ENCODE measurements at regions not wholly inside any gene's neighbourhood (a gene's known extent, or its start where the extent isn't known, plus 50 kb on each side); places are given as distances from the start of the nearest gene placed in this dataset.
"Not testable (repeated sequence)": the region's sequence is repeated elsewhere in the genome, so short reads cannot be mapped to it uniquely, and the experiment has no call there.

- H3K9me3 ChIP-seq (ENCODE audit: control insufficient read depth, insufficient read depth, low read length), result no peaks in the 10 kb centered on the region
- Mint-ChIP-seq H3K4me3 (no peak overlapping the region), H3K27ac (no peak overlapping the region), H3K27me3 (ENCODE audit: low read depth in 2 of 2) (peaks cover 21 to 26% of the 10 kb centered on the region in 2 donors), H3K9me3 (no peaks in the 10 kb centered on the region), H3K36me3 (no peaks in the 10 kb centered on the region), H3K4me1 (peaks cover 17 to 28% of the 10 kb centered on the region in 2 donors)
- peaks cover 24% of the 10 kb centered on the region for H3K4me1 ChIP-seq (ENCODE audit: control insufficient read depth, insufficient read depth, low read length)
- no peaks in the 10 kb centered on the region for H3K27me3 ChIP-seq (ENCODE audit: control insufficient read depth, insufficient read depth, low read length)
- H3K36me3 ChIP-seq (ENCODE audit: control insufficient read depth, insufficient read depth, low read length), result no peaks in the 10 kb centered on the region
- no peak overlapping the region for H3K27ac ChIP-seq (ENCODE audit: low read length)
- no peak for TF ChIP-seq CTCF (IDR thresholded peaks at IDR 0.05)
- 72% methylated on average over 10 of the region's 10 CpGs for WGBS (ENCODE audit: insufficient coverage)
- no peak for ATAC-seq
- intact Hi-C loops (cut with micrococcal nuclease), result no loop called here
- DNase-seq, result peak in 1 of 2 donors; percentile 3
- no peak overlapping the region for H3K4me3 ChIP-seq (ENCODE audit: low read length)
These were observed 224.3 kb downstream of the ERMARD start for GRCh38 chr6:169975701-169976100.

- TF ChIP-seq CTCF (IDR thresholded peaks at IDR 0.05), result no peak
- no peak overlapping the region for H3K27ac ChIP-seq (ENCODE audit: low read length)
- H3K27me3 ChIP-seq (ENCODE audit: control insufficient read depth, insufficient read depth, low read length), result no peaks in the 10 kb centered on the region
- Mint-ChIP-seq H3K9me3 (no peaks in the 10 kb centered on the region), H3K36me3 (no peaks in the 10 kb centered on the region), H3K27me3 (ENCODE audit: low read depth in 2 of 2) (peaks cover 18 to 22% of the 10 kb centered on the region in 2 donors), H3K4me1 (peaks cover 17 to 28% of the 10 kb centered on the region in 2 donors), H3K27ac (no peak overlapping the region), H3K4me3 (no peak overlapping the region)
- ATAC-seq, result no peak
- intact Hi-C loops (cut with micrococcal nuclease), result no loop called here
- no peak overlapping the region for H3K4me3 ChIP-seq (ENCODE audit: low read length)
- no peaks in the 10 kb centered on the region for H3K9me3 ChIP-seq (ENCODE audit: control insufficient read depth, insufficient read depth, low read length)
- no peaks in the 10 kb centered on the region for H3K36me3 ChIP-seq (ENCODE audit: control insufficient read depth, insufficient read depth, low read length)
- H3K4me1 ChIP-seq (ENCODE audit: control insufficient read depth, insufficient read depth, low read length), result peaks cover 24% of the 10 kb centered on the region
- 88% methylated on average over 14 of the region's 14 CpGs for WGBS (ENCODE audit: insufficient coverage)
- peak in 1 of 2 donors; percentile 3 for DNase-seq
These were observed 223.9 kb downstream of the ERMARD start for GRCh38 chr6:169975286-169975685.

DNA sequence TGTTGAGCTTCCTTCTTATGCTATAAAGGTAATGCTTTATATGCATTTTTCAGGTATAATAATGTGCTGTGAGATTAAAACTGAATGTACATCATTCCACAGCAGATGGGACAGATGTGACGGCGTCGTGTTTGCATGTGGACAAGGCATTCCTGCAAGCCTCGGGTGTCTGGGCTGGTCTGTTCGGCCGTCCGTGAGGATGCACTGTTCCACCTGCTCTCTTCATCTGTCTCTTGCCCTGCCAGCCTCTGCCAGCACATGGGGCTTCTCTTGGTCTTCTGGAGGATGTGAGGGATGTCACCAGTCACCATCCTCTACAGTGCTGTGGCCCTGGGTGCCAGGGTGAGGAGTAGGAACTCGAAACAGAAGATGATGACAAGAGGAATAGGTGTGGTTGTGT lies 223.2 kb downstream of the ERMARD start:
- DNase-seq, result peak in 1 of 2 donors; percentile 3
- no peak overlapping the region for H3K27ac ChIP-seq (ENCODE audit: low read length)
- no peaks in the 10 kb centered on the region for H3K9me3 Mint-ChIP-seq
- peaks cover 24% of the 10 kb centered on the region for H3K4me1 ChIP-seq (ENCODE audit: control insufficient read depth, insufficient read depth, low read length)
- H3K27me3 Mint-ChIP-seq (ENCODE audit: low read depth in 2 of 2), result peaks cover 15 to 16% of the 10 kb centered on the region in 2 donors
- no peak overlapping the region for H3K27ac Mint-ChIP-seq
- intact Hi-C loops (cut with micrococcal nuclease), result no loop called here
- WGBS (ENCODE audit: insufficient coverage), result 82% methylated on average over 7 of the region's 8 CpGs
- no peak for ATAC-seq
- peaks cover 17 to 28% of the 10 kb centered on the region in 2 donors for H3K4me1 Mint-ChIP-seq
- no peak overlapping the region for H3K4me3 Mint-ChIP-seq
- H3K27me3 ChIP-seq (ENCODE audit: control insufficient read depth, insufficient read depth, low read length), result no peaks in the 10 kb centered on the region
- no peaks in the 10 kb centered on the region for H3K36me3 Mint-ChIP-seq
- H3K9me3 ChIP-seq (ENCODE audit: control insufficient read depth, insufficient read depth, low read length), result no peaks in the 10 kb centered on the region
- H3K36me3 ChIP-seq (ENCODE audit: control insufficient read depth, insufficient read depth, low read length), result no peaks in the 10 kb centered on the region
- no peak overlapping the region for H3K4me3 ChIP-seq (ENCODE audit: low read length)
- TF ChIP-seq CTCF (IDR thresholded peaks at IDR 0.05), result no peak

GRCh38 chr6:169973588-169974467 lies 222.4 kb downstream of the ERMARD start:
- H3K4me3 ChIP-seq (ENCODE audit: low read length); intact Hi-C loops (cut with micrococcal nuclease); H3K36me3 Mint-ChIP-seq; H3K27ac Mint-ChIP-seq; H3K27me3 ChIP-seq (ENCODE audit: control insufficient read depth, insufficient read depth, low read length); H3K4me3 Mint-ChIP-seq; H3K27ac ChIP-seq (ENCODE audit: low read length); H3K36me3 ChIP-seq (ENCODE audit: control insufficient read depth, insufficient read depth, low read length); H3K9me3 Mint-ChIP-seq; ATAC-seq; H3K9me3 ChIP-seq (ENCODE audit: control insufficient read depth, insufficient read depth, low read length): not testable (repeated sequence)
- peak in 1 of 2 donors; percentile 7 for DNase-seq
- H3K4me1 ChIP-seq (ENCODE audit: control insufficient read depth, insufficient read depth, low read length), result peaks cover 24% of the 10 kb centered on the region
- Mint-ChIP-seq H3K4me1 (peaks cover 17 to 28% of the 10 kb centered on the region in 2 donors), H3K27me3 (ENCODE audit: low read depth in 2 of 2) (peaks cover 11 to 18% of the 10 kb centered on the region in 2 donors)
- 89% methylated on average over 21 of the region's 21 CpGs for WGBS (ENCODE audit: insufficient coverage)

Measured in natural killer cell (primary cell).